ENCODE measurements at regions not wholly inside any gene's neighbourhood (a gene's known extent, or its start where the extent isn't known, plus 50 kb on each side); places are given as distances from the start of the nearest gene placed in this dataset.

DNA sequence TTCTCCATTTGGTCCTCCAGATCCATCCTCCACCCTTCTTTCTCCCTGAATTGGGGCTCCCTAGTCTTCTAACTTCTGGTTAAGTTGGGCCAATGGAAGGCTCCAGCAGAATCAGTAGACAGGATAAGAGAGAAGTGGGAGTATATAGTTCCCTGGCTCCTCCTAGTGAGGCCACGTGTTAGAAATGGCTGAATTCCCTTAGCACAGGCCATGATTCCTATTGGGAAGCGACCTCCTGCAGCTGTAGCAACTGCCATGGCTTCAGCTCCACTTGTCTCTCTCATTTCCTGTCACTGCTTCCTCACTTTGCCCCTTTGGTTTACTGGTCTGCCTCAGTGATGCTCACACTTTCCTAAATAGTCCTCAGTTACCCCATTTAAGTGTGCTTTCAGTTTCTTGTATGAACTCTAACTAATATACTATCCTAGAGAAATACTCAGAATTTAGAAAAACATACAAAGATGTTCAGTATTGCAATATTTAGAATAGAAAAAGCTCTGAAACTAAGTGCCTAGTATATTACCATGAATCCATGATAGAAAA, 104.8 kb upstream of the SMARCA2 start:
- Histone ChIP-seq H3K79me2 (ENCODE audit: insufficient read depth, low read length) (no peaks in the 10 kb centered on the region), H2AFZ (ENCODE audit: low read depth, low read length, poor library complexity, severe bottlenecking) (no peak overlapping the region), H3K9me3 (ENCODE audit: control insufficient read depth in 1 of 2, insufficient read depth in 1 of 2, low read depth in 1 of 2, low read length in 2 of 2) (no peaks in the 10 kb centered on the region), H3K4me2 (ENCODE audit: low read length) (no peak overlapping the region), H3K27ac (ENCODE audit: low read depth, low read length) (no peak overlapping the region), H3K4me3 (replicated peaks in 1 of 2; ENCODE audit: low read depth in 1 of 2, low read length in 2 of 2) (no peak overlapping the region), H3K36me3 (ENCODE audit: control insufficient read depth in 1 of 2, insufficient read depth in 2 of 2, low read length in 2 of 2) (no peaks in the 10 kb centered on the region), H4K20me1 (ENCODE audit: insufficient read depth) (no peaks in the 10 kb centered on the region), H3K4me1 (ENCODE audit: control insufficient read depth in 1 of 2, insufficient read depth in 2 of 2, low read length in 2 of 2) (no peaks in the 10 kb centered on the region), H3K9ac (ENCODE audit: low read length) (no peak overlapping the region), H3K27me3 (ENCODE audit: insufficient read depth, low read length) (no peaks in the 10 kb centered on the region), H3K9me2 (ENCODE audit: insufficient read depth) (no peaks in the 10 kb centered on the region)
- no peak for DNase-seq (ENCODE audit: low read depth, low spot score)
- POLR2A ChIA-PET: no interaction called here
- CTCF ChIA-PET: no interaction called here
- RAD21 ChIA-PET (ENCODE audit: low non-redundant PET in 1 of 2, low total read pairs in 2 of 2, uncharacterized antibody in 2 of 2, unreplicated experiment in 2 of 2): no interaction called here
- intact Hi-C loops (cut with micrococcal nuclease): no loop called here
- no TSS peak for BruUV-seq (replicated peaks)
- TF ChIP-seq ZNF274 (IDR thresholded peaks at IDR 0.05; ENCODE audit: low read depth, low read length) (no peak), YY1 (IDR thresholded peaks at IDR 0.05; ENCODE audit: extremely low read depth, insufficient replicate concordance, low read depth, low read length) (no peak), SP1 (IDR thresholded peaks at IDR 0.05; ENCODE audit: low read depth) (no peak), POLR2A (IDR thresholded peaks at IDR 0.05; ENCODE audit: borderline replicate concordance, extremely low read depth, insufficient read depth, insufficient read length) (no peak), ELF1 (IDR thresholded peaks at IDR 0.05; ENCODE audit: borderline replicate concordance, low read depth) (no peak)
- TF ChIP-seq, protein P1, sequence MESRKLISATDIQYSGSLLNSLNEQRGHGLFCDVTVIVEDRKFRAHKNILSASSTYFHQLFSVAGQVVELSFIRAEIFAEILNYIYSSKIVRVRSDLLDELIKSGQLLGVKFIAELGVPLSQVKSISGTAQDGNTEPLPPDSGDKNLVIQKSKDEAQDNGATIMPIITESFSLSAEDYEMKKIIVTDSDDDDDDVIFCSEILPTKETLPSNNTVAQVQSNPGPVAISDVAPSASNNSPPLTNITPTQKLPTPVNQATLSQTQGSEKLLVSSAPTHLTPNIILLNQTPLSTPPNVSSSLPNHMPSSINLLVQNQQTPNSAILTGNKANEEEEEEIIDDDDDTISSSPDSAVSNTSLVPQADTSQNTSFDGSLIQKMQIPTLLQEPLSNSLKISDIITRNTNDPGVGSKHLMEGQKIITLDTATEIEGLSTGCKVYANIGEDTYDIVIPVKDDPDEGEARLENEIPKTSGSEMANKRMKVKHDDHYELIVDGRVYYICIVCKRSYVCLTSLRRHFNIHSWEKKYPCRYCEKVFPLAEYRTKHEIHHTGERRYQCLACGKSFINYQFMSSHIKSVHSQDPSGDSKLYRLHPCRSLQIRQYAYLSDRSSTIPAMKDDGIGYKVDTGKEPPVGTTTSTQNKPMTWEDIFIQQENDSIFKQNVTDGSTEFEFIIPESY (IDR thresholded peaks at IDR 0.05; ENCODE audit: extremely low read depth, insufficient replicate concordance, low read length): no peak
- no peak for ATAC-seq

DNA sequence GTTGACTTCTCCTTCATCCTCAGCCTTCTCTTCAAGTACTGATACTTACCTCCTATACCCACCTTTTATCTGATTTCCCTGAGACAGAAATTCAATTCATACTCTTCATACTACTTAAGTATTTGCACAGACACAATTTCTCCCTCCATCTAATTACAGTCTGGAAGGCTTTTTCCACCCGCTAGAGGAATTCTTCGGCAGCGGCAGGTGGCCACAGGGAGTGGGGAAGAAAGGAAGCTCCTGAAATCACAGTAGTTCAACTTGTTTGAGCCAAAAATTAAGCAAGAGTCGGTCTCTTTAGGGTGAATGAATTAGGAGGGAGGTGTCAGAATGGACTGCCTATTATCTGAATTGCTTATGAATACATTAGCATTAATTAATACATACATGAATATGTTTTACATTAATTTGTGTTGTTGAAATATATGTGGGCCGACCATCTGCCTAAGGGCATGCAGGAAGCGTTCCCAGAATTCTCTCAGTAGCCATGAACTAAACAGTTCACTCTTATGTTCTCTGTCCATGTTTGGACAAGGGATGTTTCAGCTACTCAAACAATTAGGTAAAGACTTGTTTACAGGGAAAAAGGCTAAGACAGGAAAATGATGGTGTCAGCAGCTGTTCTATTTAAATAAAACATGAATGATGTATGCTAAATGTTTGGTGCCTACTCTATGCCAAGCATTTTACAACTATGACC, 101.4 kb upstream of the SMARCA2 start:
- Histone ChIP-seq H3K27me3 (ENCODE audit: insufficient read depth, low read length) (0 out of 2 replicates have a peak, but pooled peaks cover 4% of the 10 kb centered on the region), H3K4me3 (replicated peaks in 1 of 2; ENCODE audit: low read depth in 1 of 2, low read length in 2 of 2) (no peak overlapping the region), H3K79me2 (ENCODE audit: insufficient read depth, low read length) (no peaks in the 10 kb centered on the region), H3K9me3 (ENCODE audit: control insufficient read depth in 1 of 2, insufficient read depth in 1 of 2, low read depth in 1 of 2, low read length in 2 of 2) (no peaks in the 10 kb centered on the region), H3K36me3 (ENCODE audit: control insufficient read depth in 1 of 2, insufficient read depth in 2 of 2, low read length in 2 of 2) (no peaks in the 10 kb centered on the region), H2AFZ (ENCODE audit: low read depth, low read length, poor library complexity, severe bottlenecking) (no peak overlapping the region), H3K9ac (ENCODE audit: low read length) (no peak overlapping the region), H3K27ac (ENCODE audit: low read depth, low read length) (no peak overlapping the region), H4K20me1 (ENCODE audit: insufficient read depth) (no peaks in the 10 kb centered on the region), H3K4me1 (ENCODE audit: control insufficient read depth in 1 of 2, insufficient read depth in 2 of 2, low read length in 2 of 2) (no peaks in the 10 kb centered on the region), H3K4me2 (ENCODE audit: low read length) (no peak overlapping the region), H3K9me2 (ENCODE audit: insufficient read depth) (no peaks in the 10 kb centered on the region)
- no peak for DNase-seq (ENCODE audit: low read depth, low spot score)
- ChIA-PET POLR2A (no interaction called here), CTCF (no interaction called here), RAD21 (ENCODE audit: low non-redundant PET in 1 of 2, low total read pairs in 2 of 2, uncharacterized antibody in 2 of 2, unreplicated experiment in 2 of 2) (no interaction called here)
- no TSS peak for BruUV-seq (replicated peaks)
- ATAC-seq: no peak
- intact Hi-C loops (cut with micrococcal nuclease): no loop called here
- TF ChIP-seq ELF1 (IDR thresholded peaks at IDR 0.05; ENCODE audit: borderline replicate concordance, low read depth) (no peak), CBX3 (IDR thresholded peaks at IDR 0.05; ENCODE audit: low read depth) (no peak), YY1 (IDR thresholded peaks at IDR 0.05; ENCODE audit: extremely low read depth, insufficient replicate concordance, low read depth, low read length) (no peak), POLR2AphosphoS5 (IDR thresholded peaks at IDR 0.05; ENCODE audit: low read depth, low read length) (no peak), EZH2phosphoT487 (IDR thresholded peaks at IDR 0.05; ENCODE audit: borderline replicate concordance) (no peak), CEBPB (IDR thresholded peaks at IDR 0.05; ENCODE audit: low read depth) (no peak), FOSL1 (IDR thresholded peaks at IDR 0.05; ENCODE audit: low read depth) (no peak), ZFX (IDR thresholded peaks at IDR 0.05) (no peak)
- TF ChIP-seq, protein P2, sequence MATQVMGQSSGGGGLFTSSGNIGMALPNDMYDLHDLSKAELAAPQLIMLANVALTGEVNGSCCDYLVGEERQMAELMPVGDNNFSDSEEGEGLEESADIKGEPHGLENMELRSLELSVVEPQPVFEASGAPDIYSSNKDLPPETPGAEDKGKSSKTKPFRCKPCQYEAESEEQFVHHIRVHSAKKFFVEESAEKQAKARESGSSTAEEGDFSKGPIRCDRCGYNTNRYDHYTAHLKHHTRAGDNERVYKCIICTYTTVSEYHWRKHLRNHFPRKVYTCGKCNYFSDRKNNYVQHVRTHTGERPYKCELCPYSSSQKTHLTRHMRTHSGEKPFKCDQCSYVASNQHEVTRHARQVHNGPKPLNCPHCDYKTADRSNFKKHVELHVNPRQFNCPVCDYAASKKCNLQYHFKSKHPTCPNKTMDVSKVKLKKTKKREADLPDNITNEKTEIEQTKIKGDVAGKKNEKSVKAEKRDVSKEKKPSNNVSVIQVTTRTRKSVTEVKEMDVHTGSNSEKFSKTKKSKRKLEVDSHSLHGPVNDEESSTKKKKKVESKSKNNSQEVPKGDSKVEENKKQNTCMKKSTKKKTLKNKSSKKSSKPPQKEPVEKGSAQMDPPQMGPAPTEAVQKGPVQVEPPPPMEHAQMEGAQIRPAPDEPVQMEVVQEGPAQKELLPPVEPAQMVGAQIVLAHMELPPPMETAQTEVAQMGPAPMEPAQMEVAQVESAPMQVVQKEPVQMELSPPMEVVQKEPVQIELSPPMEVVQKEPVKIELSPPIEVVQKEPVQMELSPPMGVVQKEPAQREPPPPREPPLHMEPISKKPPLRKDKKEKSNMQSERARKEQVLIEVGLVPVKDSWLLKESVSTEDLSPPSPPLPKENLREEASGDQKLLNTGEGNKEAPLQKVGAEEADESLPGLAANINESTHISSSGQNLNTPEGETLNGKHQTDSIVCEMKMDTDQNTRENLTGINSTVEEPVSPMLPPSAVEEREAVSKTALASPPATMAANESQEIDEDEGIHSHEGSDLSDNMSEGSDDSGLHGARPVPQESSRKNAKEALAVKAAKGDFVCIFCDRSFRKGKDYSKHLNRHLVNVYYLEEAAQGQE (IDR thresholded peaks at IDR 0.05; ENCODE audit: low read depth): no peak

All from HCT116 (cell line).